OCI-LY7 (cell line): ENCODE measurements at regions not wholly inside any gene's neighbourhood (a gene's known extent, or its start where the extent isn't known, plus 50 kb on each side); places are given as distances from the start of the nearest gene placed in this dataset.

ENCODE experiments used
- BruUV-seq: library from RNA; stranded (reverse); fragments of 400-500 nt; replicated peaks from 2 replicates; lab custom pipeline; 2021; lab: Mats Ljungman, UMichigan
- CTCF ChIA-PET: fragments of 300-600 bp; sonication (Branson Sonifier 250); formaldehyde crosslinking; loops from one replicate; lab custom pipeline; 2022; ENCODE audit warnings: antibody characterized with exemption; ENCODE audit not compliant: unreplicated experiment; lab: Charles Lee
- POLR2A ChIA-PET: fragments of 300-600 bp; sonication (Branson Sonifier 250); formaldehyde crosslinking; loops from one replicate; lab custom pipeline; 2022; ENCODE audit warnings: antibody characterized with exemption; lab: Charles Lee
- DNase-seq: peaks from one replicate; pipeline ENCODE4 v3.0.0-alpha.2; 2015; ENCODE audit warnings: low spot score
- H2AFZ ChIP-seq: fragments of 200-600 bp; sonication (generic), shearing (Covaris generic); 2 replicates; pipeline ENCODE4 v1.6.1; 2014; ENCODE audit warnings: mild to moderate bottlenecking, antibody characterized with exemption, low read length, moderate library complexity
- H3K27ac ChIP-seq: fragments of 200-600 bp; sonication (generic); 2 replicates; pipeline ENCODE4 v1.5.1; 2014; ENCODE audit warnings: mixed run types, low read depth, mild to moderate bottlenecking, moderate library complexity, low read length, inconsistent platforms; ENCODE audit not compliant: poor library complexity, severe bottlenecking
- H3K36me3 ChIP-seq: fragments of 200-600 bp; sonication (generic); 2 replicates; pipeline ENCODE4 v1.6.1; 2014; ENCODE audit warnings: mild to moderate bottlenecking, antibody characterized with exemption, low read length, moderate library complexity, mixed read lengths; ENCODE audit not compliant: insufficient read depth
- H3K4me1 ChIP-seq: fragments of 200-600 bp; sonication (generic); 2 replicates; pipeline ENCODE4 v1.5.1; 2014; ENCODE audit warnings: mild to moderate bottlenecking, low read length; ENCODE audit not compliant: insufficient read depth, poor library complexity, severe bottlenecking
- H3K4me2 ChIP-seq: fragments of 200-600 bp; sonication (generic); 2 replicates; pipeline ENCODE4 v1.6.1; 2014; ENCODE audit warnings: mild to moderate bottlenecking, low read length
- H3K4me3 ChIP-seq: fragments of 200-600 bp; sonication (generic); 2 replicates; pipeline ENCODE4 v1.5.1; 2014; ENCODE audit warnings: mild to moderate bottlenecking, low read depth, low read length; ENCODE audit not compliant: poor library complexity, severe bottlenecking
- H3K79me2 ChIP-seq: fragments of 200-600 bp; sonication (generic); 2 replicates; pipeline ENCODE4 v1.6.1; 2016; ENCODE audit warnings: low read depth, mild to moderate bottlenecking, low read length, moderate library complexity, mixed read lengths; ENCODE audit not compliant: insufficient read depth
- H3K9me2 ChIP-seq: fragments of 200-600 bp; sonication (generic); 2 replicates; pipeline ENCODE4 v1.6.1; 2016; ENCODE audit warnings: mild to moderate bottlenecking, low read length, mixed read lengths; ENCODE audit not compliant: insufficient read depth
- H3K9me3 ChIP-seq: fragments of 200-600 bp; sonication (generic); 2 replicates; pipeline ENCODE4 v1.6.1; 2014; ENCODE audit warnings: mild to moderate bottlenecking, mixed run types, low read length, mixed read lengths
- H4K20me1 ChIP-seq: fragments of 200-600 bp; sonication (generic); 2 replicates; pipeline ENCODE4 v1.6.1; 2014; ENCODE audit warnings: mild to moderate bottlenecking, antibody characterized with exemption, low read length, moderate library complexity, mixed read lengths; ENCODE audit not compliant: insufficient read depth
- EZH2phosphoT487 ChIP-seq: fragments of 200-600 bp; sonication (generic); IDR thresholded peaks from 2 replicates; pipeline ENCODE4 v1.6.1; 2018; ENCODE audit warnings: low read depth, borderline replicate concordance, mild to moderate bottlenecking, mixed run types, antibody characterized with exemption, low read length, moderate library complexity, mixed read lengths
- intact Hi-C: fragments of 100-400 bp; cut with micrococcal nuclease; formaldehyde crosslinking; loops from one replicate; pipeline ENCODE4 v1.10.0; 2022; ENCODE audit not compliant: unreplicated experiment
- TF ChIP-seq, protein P1 (sequence below): fragments of 200-600 bp; sonication (generic); conservative IDR thresholded peaks from 2 replicates; pipeline ENCODE4 v1.5.1; 2014; ENCODE audit warnings: mild to moderate bottlenecking, antibody characterized with exemption, low read length, moderate library complexity, mixed read lengths

DNA sequence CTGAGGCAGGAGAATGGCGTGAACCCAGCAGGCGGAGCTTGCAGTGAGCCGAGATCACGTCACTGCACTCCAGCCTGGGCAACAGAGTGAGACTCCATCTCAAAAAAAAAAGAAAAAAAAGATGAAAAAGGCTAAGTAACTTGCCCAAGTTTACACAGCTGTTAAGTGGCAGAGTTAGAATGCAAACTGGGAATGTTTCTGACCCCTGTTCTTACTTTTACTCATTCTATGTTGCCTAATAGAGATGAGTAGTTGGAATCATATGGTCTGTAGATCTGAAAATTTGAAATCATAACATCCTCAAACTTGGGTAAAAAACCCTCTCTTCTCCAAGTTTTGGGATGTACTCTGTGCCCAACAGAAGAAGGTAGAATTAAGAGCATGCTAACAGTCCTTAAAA, 235.8 kb upstream of the RFC3 start:
- H3K4me3 ChIP-seq = no peak overlapping the region
- DNase-seq = no peak
- H3K79me2 ChIP-seq = no peaks in the 10 kb centered on the region
- TF ChIP-seq EZH2phosphoT487 = no peak
- TF ChIP-seq, protein P1, sequence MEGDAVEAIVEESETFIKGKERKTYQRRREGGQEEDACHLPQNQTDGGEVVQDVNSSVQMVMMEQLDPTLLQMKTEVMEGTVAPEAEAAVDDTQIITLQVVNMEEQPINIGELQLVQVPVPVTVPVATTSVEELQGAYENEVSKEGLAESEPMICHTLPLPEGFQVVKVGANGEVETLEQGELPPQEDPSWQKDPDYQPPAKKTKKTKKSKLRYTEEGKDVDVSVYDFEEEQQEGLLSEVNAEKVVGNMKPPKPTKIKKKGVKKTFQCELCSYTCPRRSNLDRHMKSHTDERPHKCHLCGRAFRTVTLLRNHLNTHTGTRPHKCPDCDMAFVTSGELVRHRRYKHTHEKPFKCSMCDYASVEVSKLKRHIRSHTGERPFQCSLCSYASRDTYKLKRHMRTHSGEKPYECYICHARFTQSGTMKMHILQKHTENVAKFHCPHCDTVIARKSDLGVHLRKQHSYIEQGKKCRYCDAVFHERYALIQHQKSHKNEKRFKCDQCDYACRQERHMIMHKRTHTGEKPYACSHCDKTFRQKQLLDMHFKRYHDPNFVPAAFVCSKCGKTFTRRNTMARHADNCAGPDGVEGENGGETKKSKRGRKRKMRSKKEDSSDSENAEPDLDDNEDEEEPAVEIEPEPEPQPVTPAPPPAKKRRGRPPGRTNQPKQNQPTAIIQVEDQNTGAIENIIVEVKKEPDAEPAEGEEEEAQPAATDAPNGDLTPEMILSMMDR = no peak
- intact Hi-C loops = no loop called here
- no peak overlapping the region for H2AFZ ChIP-seq
- H4K20me1 ChIP-seq = no peaks in the 10 kb centered on the region
- no peaks in the 10 kb centered on the region for H3K4me1 ChIP-seq
- ChIA-PET POLR2A (interaction anchor here (0.7 to 1.9 kb wide), 4 partner anchors 9 to 60 kb away, joined by 3 to 5 read pairs (median 3); no protein-coding TSS in a partner anchor), CTCF (no interaction called here)
- H3K9me3 ChIP-seq = no peaks in the 10 kb centered on the region
- no peak overlapping the region for H3K4me2 ChIP-seq
- 0 out of 2 replicates have a peak, but pooled peaks cover 3% of the 10 kb centered on the region for H3K9me2 ChIP-seq
- no TSS peak for BruUV-seq
- H3K36me3 ChIP-seq = no peaks in the 10 kb centered on the region
- no peak overlapping the region for H3K27ac ChIP-seq

DNA sequence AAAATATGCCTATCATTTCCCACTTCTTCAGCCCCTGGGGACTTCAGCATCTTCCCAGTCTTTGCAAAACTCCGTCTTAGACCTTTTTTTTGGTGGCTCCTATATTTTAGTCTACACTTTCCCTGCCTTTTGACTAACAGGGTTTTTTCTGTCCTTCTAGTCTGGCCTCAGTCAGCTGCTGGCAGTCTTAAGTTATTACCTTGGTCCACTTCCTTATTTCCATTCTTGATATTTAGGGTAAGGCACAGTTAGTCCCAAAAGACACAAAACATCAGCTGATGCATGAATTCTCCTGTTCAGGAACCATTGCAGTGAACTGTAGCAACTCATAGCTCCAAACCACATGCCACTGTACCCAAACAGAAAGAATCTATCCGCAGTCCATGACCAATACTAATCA, 234.6 kb upstream of the RFC3 start:
- Histone ChIP-seq H3K9me2 (peaks cover 2% of the 10 kb centered on the region; the same call in 1 of the 2 replicates), H3K79me2 (no peaks in the 10 kb centered on the region), H3K36me3 (no peaks in the 10 kb centered on the region), H3K4me3 (no peak overlapping the region), H4K20me1 (no peaks in the 10 kb centered on the region), H3K9me3 (no peaks in the 10 kb centered on the region), H3K4me1 (no peaks in the 10 kb centered on the region), H3K4me2 (no peak overlapping the region), H3K27ac (no peak overlapping the region), H2AFZ (no peak overlapping the region)
- no peak for DNase-seq
- BruUV-seq = no TSS peak
- ChIA-PET POLR2A (interaction anchor here (0.6 kb wide), 1 partner anchor 114 kb away, joined by 3 read pairs; no protein-coding TSS in a partner anchor), CTCF (no interaction called here)
- no peak for TF ChIP-seq EZH2phosphoT487
- TF ChIP-seq, protein P1 = no peak
- intact Hi-C loops = no loop called here

DNA sequence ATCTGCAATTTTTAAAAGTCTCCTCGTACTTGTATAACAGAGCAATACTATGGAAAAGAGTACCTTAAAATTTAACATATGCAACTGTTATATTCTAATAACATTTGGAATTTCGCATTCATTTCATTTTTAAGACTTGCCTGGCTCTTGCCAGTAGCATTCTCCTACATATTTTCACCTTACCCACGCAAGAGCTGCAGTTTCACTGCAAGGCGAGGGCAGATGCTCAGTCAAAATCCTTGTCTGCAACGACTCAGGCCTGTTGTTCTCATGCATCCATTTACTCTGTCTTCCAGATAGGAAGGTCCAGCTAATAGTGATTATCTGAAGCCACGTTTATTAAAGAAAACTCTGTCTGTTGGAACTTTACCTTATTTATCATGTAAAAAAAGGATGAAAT, 227.0 kb upstream of the RFC3 start:
- peaks cover 3% of the 10 kb centered on the region; the same call in 1 of the 2 replicates for H3K9me2 ChIP-seq
- H3K4me1 ChIP-seq = no peaks in the 10 kb centered on the region
- H3K36me3 ChIP-seq = no peaks in the 10 kb centered on the region
- no peak overlapping the region for H3K4me2 ChIP-seq
- no peaks in the 10 kb centered on the region for H3K9me3 ChIP-seq
- CTCF ChIA-PET = no interaction called here
- no peaks in the 10 kb centered on the region for H3K79me2 ChIP-seq
- H3K27ac ChIP-seq = no peak overlapping the region
- POLR2A ChIA-PET = no interaction called here
- no TSS peak for BruUV-seq
- H2AFZ ChIP-seq = no peak overlapping the region
- TF ChIP-seq, protein P1 = no peak
- no peak for TF ChIP-seq EZH2phosphoT487
- H3K4me3 ChIP-seq = no peak overlapping the region
- intact Hi-C loops = no loop called here
- H4K20me1 ChIP-seq = no peaks in the 10 kb centered on the region
- DNase-seq = no peak
